ENCODE measurements at regions not wholly inside any gene's neighbourhood (a gene's known extent, or its start where the extent isn't known, plus 50 kb on each side); places are given as distances from the start of the nearest gene placed in this dataset.

DNA sequence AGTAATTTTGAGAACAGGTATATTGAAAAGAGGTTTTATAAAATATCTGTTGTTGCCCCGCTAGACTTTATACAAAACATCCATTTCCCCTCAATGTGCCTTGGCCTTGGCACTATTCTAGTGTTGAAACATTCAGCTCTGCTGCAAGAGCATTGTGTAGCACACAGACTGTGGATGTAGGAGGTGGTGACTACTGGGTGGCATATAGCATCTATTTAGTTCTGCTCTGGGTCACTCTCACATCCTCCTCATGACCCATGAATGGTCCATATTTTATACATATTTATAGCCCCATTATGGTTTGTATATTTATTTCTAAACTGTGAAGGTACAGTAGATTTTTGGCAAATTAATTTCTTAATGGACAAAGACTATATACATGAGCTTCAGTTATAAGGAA lies 1022.0 kb upstream of the CELF4 start:
- H3K9me3 ChIP-seq = no peaks in the 10 kb centered on the region
- no peaks in the 10 kb centered on the region for H3K9me3 Mint-ChIP-seq (ENCODE audit: unreplicated experiment)
- no peaks in the 10 kb centered on the region for H3K27me3 ChIP-seq (replicated peaks; ENCODE audit: control insufficient read depth, insufficient read depth, low read length)
- H3K4me3 ChIP-seq (ENCODE audit: low read depth, low read length) = no peak overlapping the region
- no peaks in the 10 kb centered on the region for H3K27me3 Mint-ChIP-seq (ENCODE audit: insufficient read depth, unreplicated experiment)
- no peaks in the 10 kb centered on the region for H3K4me1 Mint-ChIP-seq (ENCODE audit: low read depth, unreplicated experiment)
- no peaks in the 10 kb centered on the region for H3K36me3 Mint-ChIP-seq (ENCODE audit: insufficient read depth, unreplicated experiment)
- CTCF ChIA-PET = no interaction called here
- no peak for DNase-seq
- no TSS peak for BruUV-seq (replicated peaks)
- POLR2A ChIA-PET = no interaction called here
- no peaks in the 10 kb centered on the region for H3K36me3 ChIP-seq (ENCODE audit: control insufficient read depth, insufficient read depth, low read length)
- intact Hi-C loops (cut with micrococcal nuclease; ENCODE audit: unreplicated experiment) = no loop called here
- H3K4me1 ChIP-seq = no peaks in the 10 kb centered on the region
- no peak overlapping the region for H3K4me3 Mint-ChIP-seq (ENCODE audit: unreplicated experiment)
- TF ChIP-seq, protein P1, sequence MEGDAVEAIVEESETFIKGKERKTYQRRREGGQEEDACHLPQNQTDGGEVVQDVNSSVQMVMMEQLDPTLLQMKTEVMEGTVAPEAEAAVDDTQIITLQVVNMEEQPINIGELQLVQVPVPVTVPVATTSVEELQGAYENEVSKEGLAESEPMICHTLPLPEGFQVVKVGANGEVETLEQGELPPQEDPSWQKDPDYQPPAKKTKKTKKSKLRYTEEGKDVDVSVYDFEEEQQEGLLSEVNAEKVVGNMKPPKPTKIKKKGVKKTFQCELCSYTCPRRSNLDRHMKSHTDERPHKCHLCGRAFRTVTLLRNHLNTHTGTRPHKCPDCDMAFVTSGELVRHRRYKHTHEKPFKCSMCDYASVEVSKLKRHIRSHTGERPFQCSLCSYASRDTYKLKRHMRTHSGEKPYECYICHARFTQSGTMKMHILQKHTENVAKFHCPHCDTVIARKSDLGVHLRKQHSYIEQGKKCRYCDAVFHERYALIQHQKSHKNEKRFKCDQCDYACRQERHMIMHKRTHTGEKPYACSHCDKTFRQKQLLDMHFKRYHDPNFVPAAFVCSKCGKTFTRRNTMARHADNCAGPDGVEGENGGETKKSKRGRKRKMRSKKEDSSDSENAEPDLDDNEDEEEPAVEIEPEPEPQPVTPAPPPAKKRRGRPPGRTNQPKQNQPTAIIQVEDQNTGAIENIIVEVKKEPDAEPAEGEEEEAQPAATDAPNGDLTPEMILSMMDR (IDR thresholded peaks at IDR 0.05; ENCODE audit: insufficient read depth in 1 of 2, low read depth in 1 of 2, low read length in 1 of 2, severe bottlenecking in 1 of 2, unreplicated experiment in 1 of 2) = no peak
- no peak overlapping the region for H3K27ac Mint-ChIP-seq (ENCODE audit: unreplicated experiment)

DNA sequence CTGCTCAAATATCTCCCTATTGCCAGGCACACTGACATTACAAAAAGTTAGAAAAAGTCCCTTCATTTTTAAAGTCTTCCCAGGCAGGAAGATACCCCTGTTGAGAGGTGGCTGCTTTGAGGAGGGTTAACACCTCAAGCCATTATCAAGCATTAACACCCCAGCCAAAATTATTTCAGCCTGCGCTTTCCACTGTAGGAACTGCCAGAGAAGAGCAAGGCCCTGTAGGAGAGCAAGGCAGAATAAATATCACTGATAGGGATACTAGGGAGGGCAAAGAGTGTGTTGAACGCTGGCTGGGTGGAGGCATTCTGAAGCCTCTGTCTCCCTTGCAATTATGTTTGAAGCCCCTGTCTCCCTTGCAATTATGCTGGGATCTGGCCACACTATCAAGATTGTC lies 1020.7 kb upstream of the CELF4 start:
- Mint-ChIP-seq H3K4me3 (ENCODE audit: unreplicated experiment) (no peak overlapping the region), H3K36me3 (ENCODE audit: insufficient read depth, unreplicated experiment) (no peaks in the 10 kb centered on the region), H3K4me1 (ENCODE audit: low read depth, unreplicated experiment) (no peaks in the 10 kb centered on the region), H3K27me3 (ENCODE audit: insufficient read depth, unreplicated experiment) (no peaks in the 10 kb centered on the region), H3K9me3 (ENCODE audit: unreplicated experiment) (no peaks in the 10 kb centered on the region), H3K27ac (ENCODE audit: unreplicated experiment) (no peak overlapping the region)
- CTCF ChIA-PET = no interaction called here
- intact Hi-C loops (cut with micrococcal nuclease; ENCODE audit: unreplicated experiment) = no loop called here
- Histone ChIP-seq H3K36me3 (ENCODE audit: control insufficient read depth, insufficient read depth, low read length) (no peaks in the 10 kb centered on the region), H3K9me3 (no peaks in the 10 kb centered on the region), H3K4me3 (ENCODE audit: low read depth, low read length) (no peak overlapping the region), H3K27me3 (replicated peaks; ENCODE audit: control insufficient read depth, insufficient read depth, low read length) (no peaks in the 10 kb centered on the region), H3K4me1 (no peaks in the 10 kb centered on the region)
- DNase-seq = no peak
- no TSS peak for BruUV-seq (replicated peaks)
- TF ChIP-seq, protein P1 (IDR thresholded peaks at IDR 0.05; ENCODE audit: insufficient read depth in 1 of 2, low read depth in 1 of 2, low read length in 1 of 2, severe bottlenecking in 1 of 2, unreplicated experiment in 1 of 2) = no peak
- POLR2A ChIA-PET = no interaction called here

DNA sequence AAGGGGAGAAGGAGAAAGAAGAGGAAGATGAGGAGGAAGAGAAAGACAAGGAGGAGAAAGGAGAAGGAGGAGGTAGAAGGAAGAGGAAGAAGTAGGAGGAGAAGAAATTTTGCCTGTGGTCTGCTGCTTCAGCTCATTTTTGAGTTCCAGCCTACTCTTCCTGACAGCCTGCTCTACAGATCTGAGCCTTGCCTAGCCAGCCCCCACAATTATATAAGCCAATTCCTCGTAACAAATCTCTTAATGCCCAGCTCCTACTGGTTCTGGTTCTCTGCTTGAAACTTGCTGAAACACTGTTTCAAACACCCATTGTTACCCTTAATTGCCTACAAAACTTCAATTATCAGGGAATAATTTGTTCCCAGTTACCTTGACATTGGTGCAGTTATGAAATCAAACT lies 1014.2 kb upstream of the CELF4 start:
- H3K27me3 Mint-ChIP-seq (ENCODE audit: insufficient read depth, unreplicated experiment) = no peaks in the 10 kb centered on the region
- CTCF ChIA-PET = no interaction called here

More for the DNA sequence above, 1014.2 kb upstream of the CELF4 start:
- H3K4me3 Mint-ChIP-seq (ENCODE audit: unreplicated experiment) = no peak overlapping the region
- POLR2A ChIA-PET = no interaction called here
- intact Hi-C loops (cut with micrococcal nuclease; ENCODE audit: unreplicated experiment) = no loop called here
- TF ChIP-seq, protein P1 (IDR thresholded peaks at IDR 0.05; ENCODE audit: insufficient read depth in 1 of 2, low read depth in 1 of 2, low read length in 1 of 2, severe bottlenecking in 1 of 2, unreplicated experiment in 1 of 2) = no peak
- H3K4me1 Mint-ChIP-seq (ENCODE audit: low read depth, unreplicated experiment) = no peaks in the 10 kb centered on the region
- no peaks in the 10 kb centered on the region for H3K27me3 ChIP-seq (replicated peaks; ENCODE audit: control insufficient read depth, insufficient read depth, low read length)
- no TSS peak for BruUV-seq (replicated peaks)
- H3K9me3 ChIP-seq = no peaks in the 10 kb centered on the region
- H3K27ac Mint-ChIP-seq (ENCODE audit: unreplicated experiment) = no peak overlapping the region
- no peak for DNase-seq
- H3K4me3 ChIP-seq (ENCODE audit: low read depth, low read length) = no peak overlapping the region
- H3K36me3 Mint-ChIP-seq (ENCODE audit: insufficient read depth, unreplicated experiment) = no peaks in the 10 kb centered on the region
- no peaks in the 10 kb centered on the region for H3K9me3 Mint-ChIP-seq (ENCODE audit: unreplicated experiment)
- no peaks in the 10 kb centered on the region for H3K4me1 ChIP-seq
- no peaks in the 10 kb centered on the region for H3K36me3 ChIP-seq (ENCODE audit: control insufficient read depth, insufficient read depth, low read length)

Measured in Caco-2 (cell line).